H1 (cell line): ENCODE measurements at regions not wholly inside any gene's neighbourhood (a gene's known extent, or its start where the extent isn't known, plus 50 kb on each side); places are given as distances from the start of the nearest gene placed in this dataset.

Experiments
- CTCF ChIA-PET: fragments of 300-600 bp; sonication (Branson Sonifier 250); formaldehyde crosslinking; loops from one replicate; lab custom pipeline; 2021; ENCODE audit not compliant: partially characterized antibody; lab: Charles Lee
- POLR2A ChIA-PET: fragments of 300-600 bp; sonication (Branson Sonifier 250); formaldehyde crosslinking; loops from one replicate; lab custom pipeline; 2021; ENCODE audit warnings: inconsistent platforms; ENCODE audit not compliant: partially characterized antibody; lab: Charles Lee
- DNase-seq, 2 experiments: peaks; one replicate each; pipeline versions ENCODE4 v3.0.0 to v3.0.0-alpha.2; 2010 to 2022; ENCODE audit warnings: low spot score in 2 of 2, low read depth in 1 of 2, mixed read lengths in 1 of 2
- FAIRE-seq: peaks from 2 replicates; lab custom pipeline; 2011; peaks lifted over from hg19 to GRCh38; lab: Jason Lieb, UNC
- H2AFZ ChIP-seq: 2 replicates; pipeline ENCODE4 v1.8.1; 2012; ENCODE audit warnings: low read length, inconsistent platforms
- H2AK5ac ChIP-seq: 2 replicates; pipeline ENCODE4 v1.6.1; 2013; ENCODE audit warnings: low read depth, low read length
- H2BK120ac ChIP-seq: replicated peaks from 2 replicates; pipeline ENCODE3; 2013; ENCODE audit warnings: low read depth, low read length, inconsistent platforms
- H2BK12ac ChIP-seq: 2 replicates; pipeline ENCODE4 v1.6.1; 2013; ENCODE audit warnings: low read depth, low read length
- H2BK15ac ChIP-seq: 2 replicates; pipeline ENCODE4 v1.6.1; 2013; ENCODE audit warnings: low read length
- H2BK20ac ChIP-seq: 2 replicates; pipeline ENCODE4 v1.6.1; 2013; ENCODE audit warnings: low read length
- H2BK5ac ChIP-seq: 2 replicates; pipeline ENCODE4 v1.6.1; 2013; ENCODE audit warnings: low read depth, low read length
- H3K14ac ChIP-seq: 2 replicates; pipeline ENCODE4 v1.6.1; 2013; ENCODE audit warnings: inconsistent platforms; ENCODE audit not compliant: insufficient read length
- H3K18ac ChIP-seq: 2 replicates; pipeline ENCODE4 v1.6.1; 2013; ENCODE audit warnings: low read length; ENCODE audit errors: extremely low read depth
- H3K23ac ChIP-seq: 2 replicates; pipeline ENCODE4 v1.6.1; 2013; ENCODE audit warnings: inconsistent platforms; ENCODE audit not compliant: insufficient read length
- H3K23me2 ChIP-seq: 2 replicates; pipeline ENCODE4 v1.6.1; 2013; ENCODE audit warnings: low read depth, low read length
- H3K27ac ChIP-seq: 2 replicates; pipeline ENCODE4 v1.6.1; 2011; ENCODE audit warnings: low read depth, low read length, inconsistent platforms
- H3K27me3 ChIP-seq, 4 experiments: replicated peaks in 1 of 4; 1 replicate in 1 of 4; 2 replicates in 3 of 4; pipeline versions ENCODE4 v1.6.1 to v1.8.1; 2011 to 2013; ENCODE audit warnings: low read length in 3 of 4, mild to moderate bottlenecking in 3 of 4, inconsistent platforms in 2 of 4, mixed read lengths in 2 of 4, moderate library complexity in 1 of 4; ENCODE audit not compliant: control insufficient read depth in 3 of 4, insufficient read depth in 3 of 4; ENCODE audit errors: extremely low read depth in 1 of 4
- H3K36me3 ChIP-seq, 4 experiments: 2 replicates each; pipeline versions ENCODE4 v1.6.1 to v1.8.1; 2011 to 2013; ENCODE audit warnings: mild to moderate bottlenecking in 4 of 4, low read length in 3 of 4, moderate library complexity in 2 of 4, control low read depth in 1 of 4, inconsistent platforms in 1 of 4; ENCODE audit not compliant: insufficient read depth in 4 of 4, control insufficient read depth in 2 of 4
- H3K4ac ChIP-seq: replicated peaks from 2 replicates; pipeline ENCODE3; 2013; ENCODE audit warnings: low read length, low read depth, mixed read lengths, inconsistent platforms; ENCODE audit not compliant: insufficient read length
- H3K4me1 ChIP-seq, 4 experiments: replicated peaks in 1 of 4; 1 replicate in 1 of 4; 2 replicates in 3 of 4; pipeline versions ENCODE4 v1.6.1 to v1.8.1; 2011 to 2013; ENCODE audit warnings: low read length in 3 of 4, inconsistent platforms in 2 of 4, mixed read lengths in 1 of 4; ENCODE audit not compliant: insufficient read depth in 4 of 4, control insufficient read depth in 3 of 4
- H3K4me2 ChIP-seq, 2 experiments: 2 replicates each; pipeline versions ENCODE4 v1.6.1 to v1.8.1; 2011 to 2013; ENCODE audit warnings: low read depth in 2 of 2, low read length in 2 of 2, control low read depth in 1 of 2, inconsistent platforms in 1 of 2, mild to moderate bottlenecking in 1 of 2; ENCODE audit not compliant: insufficient read depth in 1 of 2
- H3K4me3 ChIP-seq, 4 experiments: fragments of 200-600, 300-600 bp in 1 of 4; sonication (generic), shearing (Covaris generic), sonication (Bioruptor Twin) in 1 of 4; 2 replicates each; pipeline versions ENCODE4 v1.5.1 to v1.8.1; 2011 to 2016; ENCODE audit warnings: low read length in 4 of 4, low read depth in 3 of 4, control low read depth in 2 of 4, inconsistent platforms in 2 of 4, mild to moderate bottlenecking in 2 of 4, mixed read lengths in 1 of 4, moderate library complexity in 1 of 4; ENCODE audit not compliant: insufficient read depth in 2 of 4; ENCODE audit errors: extremely low read depth in 1 of 4
- H3K56ac ChIP-seq: replicated peaks from 2 replicates; pipeline ENCODE3; 2013; ENCODE audit warnings: low read depth, mild to moderate bottlenecking, mixed read lengths, low read length, inconsistent platforms; ENCODE audit not compliant: insufficient read length
- H3K79me1 ChIP-seq: 2 replicates; pipeline ENCODE4 v1.6.1; 2013; ENCODE audit warnings: low read depth, low read length, control low read depth
- H3K79me2 ChIP-seq, 2 experiments: 2 replicates each; pipeline versions ENCODE4 v1.6.1 to v1.8.1; 2012 to 2013; ENCODE audit warnings: low read length in 2 of 2, mild to moderate bottlenecking in 2 of 2, inconsistent platforms in 1 of 2; ENCODE audit not compliant: insufficient read depth in 2 of 2, control insufficient read depth in 1 of 2
- H3K9ac ChIP-seq, 4 experiments: replicated peaks in 1 of 4; 1 replicate in 1 of 4; 2 replicates in 3 of 4; pipeline versions ENCODE4 v1.6.1 to v1.8.1; 2011 to 2013; ENCODE audit warnings: low read depth in 3 of 4, low read length in 3 of 4, control low read depth in 2 of 4, mild to moderate bottlenecking in 2 of 4, moderate library complexity in 2 of 4, inconsistent platforms in 1 of 4; ENCODE audit errors: extremely low read depth in 1 of 4
- H3K9me3 ChIP-seq, 2 experiments: 2 replicates each; pipeline versions ENCODE4 v1.6.1 to v1.8.1; 2012 to 2013; ENCODE audit warnings: mild to moderate bottlenecking in 2 of 2, moderate library complexity in 2 of 2, control low read depth in 1 of 2, inconsistent platforms in 1 of 2, low read depth in 1 of 2, low read length in 1 of 2, mixed read lengths in 1 of 2; ENCODE audit not compliant: insufficient read depth in 2 of 2
- H4K20me1 ChIP-seq, 2 experiments: replicated peaks in 1 of 2; 2 replicates each; pipeline versions ENCODE3 to v1.8.1; 2011 to 2013; ENCODE audit warnings: inconsistent platforms in 2 of 2, low read length in 2 of 2, mild to moderate bottlenecking in 1 of 2; ENCODE audit not compliant: insufficient read depth in 2 of 2, control insufficient read depth in 1 of 2
- H4K5ac ChIP-seq: 2 replicates; pipeline ENCODE4 v1.6.1; 2013; ENCODE audit warnings: low read length, low read depth, mixed read lengths, inconsistent platforms; ENCODE audit not compliant: insufficient read length
- H4K8ac ChIP-seq: 2 replicates; pipeline ENCODE4 v1.8.0; 2013; ENCODE audit warnings: mild to moderate bottlenecking, moderate library complexity, low read length, inconsistent platforms; ENCODE audit not compliant: insufficient read depth; ENCODE audit errors: extremely low read depth
- H4K91ac ChIP-seq: replicated peaks from 2 replicates; pipeline ENCODE3; 2013; ENCODE audit warnings: low read length, mixed read lengths, inconsistent platforms; ENCODE audit not compliant: insufficient read length
- RAD21 ChIP-seq, 2 experiments: IDR thresholded peaks in 1 of 2; conservative IDR thresholded peaks in 1 of 2; 2 replicates each; pipeline ENCODE4 v1.6.1; 2011; ENCODE audit warnings: low read depth in 2 of 2, low read length in 2 of 2, improper control_type of control experiment in 1 of 2, inconsistent platforms in 1 of 2, mild to moderate bottlenecking in 1 of 2, moderate library complexity in 1 of 2
- SIX5 ChIP-seq: IDR thresholded peaks from 2 replicates; pipeline ENCODE4 v1.6.1; 2011; ENCODE audit warnings: mild to moderate bottlenecking, low read depth, low read length
- SP2 ChIP-seq: IDR thresholded peaks from 2 replicates; pipeline ENCODE4 v1.6.1; 2012; ENCODE audit warnings: mild to moderate bottlenecking, low read length, inconsistent platforms
- WGBS, 2 experiments: shearing (Covaris generic) in 1 of 2; methylation state at CpG; one replicate each; pipeline versions ENCODE4 v1.1.6 to v1.1.7; 2013 to 2015; ENCODE audit warnings: low lambda C conversion rate in 2 of 2, mixed read lengths in 2 of 2, inconsistent platforms in 1 of 2, low coverage in 1 of 2, missing lambda C conversion rate in 1 of 2; ENCODE audit not compliant: insufficient replicate concordance in 2 of 2, insufficient coverage in 1 of 2, insufficient read length in 1 of 2; ENCODE audit errors: extremely low coverage in 1 of 2, missing lambda C conversion rate in 1 of 2; 5-methylcytosine and 5-hydroxymethylcytosine counted together
- TF ChIP-seq, protein P1 (sequence below), 3 experiments: IDR thresholded peaks; 1 replicate in 2 of 3; 2 replicates in 1 of 3; pipeline versions ENCODE4 v1.5.1 to v1.6.1; 2011; ENCODE audit warnings: low read length in 3 of 3, mild to moderate bottlenecking in 3 of 3, inconsistent platforms in 2 of 3, low read depth in 1 of 3, moderate library complexity in 1 of 3; ENCODE audit not compliant: insufficient read depth in 1 of 3; ENCODE audit errors: control extremely low read depth in 1 of 3

DNA sequence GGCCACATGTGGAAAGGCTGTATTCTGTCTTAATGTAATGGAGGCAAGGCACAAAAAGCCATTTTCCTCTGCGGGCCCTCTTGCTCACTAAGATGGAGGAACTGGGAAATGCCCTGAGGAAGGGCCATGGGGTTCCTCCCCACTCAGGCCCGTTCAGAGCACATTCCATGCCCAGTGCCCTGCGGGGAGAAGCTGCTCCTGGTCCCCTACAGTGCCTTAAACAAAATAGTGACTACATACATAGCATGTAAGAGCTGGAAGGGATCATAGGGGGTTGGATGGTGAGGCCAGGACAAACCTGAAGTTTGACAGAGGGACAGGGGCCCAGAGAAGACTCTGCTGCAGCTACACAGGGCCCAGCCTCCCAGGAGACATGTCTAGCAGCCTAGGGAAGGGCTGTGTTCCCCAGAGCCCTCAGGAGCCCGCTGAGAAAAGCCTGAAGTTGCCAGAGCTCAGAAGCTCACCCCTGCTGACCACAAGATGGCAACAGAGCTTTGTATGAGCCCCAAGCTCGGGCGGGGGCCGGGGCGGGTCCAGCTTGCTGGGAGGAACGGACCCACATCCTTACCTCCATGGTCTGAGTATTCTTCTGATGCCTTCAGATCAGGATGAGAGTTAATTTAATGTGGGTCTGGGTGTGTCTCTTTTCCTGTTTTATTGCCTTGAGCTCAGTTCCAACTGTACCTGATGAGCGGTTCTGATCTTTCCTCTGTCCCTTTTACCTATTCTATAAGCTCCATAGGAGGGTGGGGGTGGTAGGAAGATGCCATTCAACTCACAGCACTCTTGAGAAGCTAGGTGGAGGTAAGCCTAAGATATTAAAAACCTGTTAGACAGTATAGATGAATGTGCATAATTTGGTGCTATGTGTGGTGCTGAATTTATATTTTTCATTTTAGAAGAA is 242.9 kb downstream of the CDC5L start:
- CTCF ChIA-PET, result interaction anchor here (0.5 to 8.4 kb wide), 55 partner anchors 9 to 1292 kb away, joined by 3 to 135 read pairs (median 3); no protein-coding TSS in a partner anchor
- H4K91ac ChIP-seq, result no peak overlapping the region
- no peak overlapping the region for H4K5ac ChIP-seq
- H3K4ac ChIP-seq, result no peak overlapping the region
- H3K4me3 ChIP-seq, result no peak overlapping the region
- H3K14ac ChIP-seq, result no peak overlapping the region
- peaks cover 0 to 4% (median 0%) of the 10 kb centered on the region in 4 experiments; a peak in 2 of 7 replicates for H3K27me3 ChIP-seq
- H3K9ac ChIP-seq, result no peak overlapping the region
- no peak for FAIRE-seq
- H2BK20ac ChIP-seq, result peak overlapping the region; percentile 55; the same call in 1 of the 2 replicates
- H2BK5ac ChIP-seq, result peak overlapping the region; percentile 48; the same call in 1 of the 2 replicates
- peak overlapping the region; percentile 81; the same call in 1 of the 2 replicates for H2AFZ ChIP-seq
- peaks cover 5% of the 10 kb centered on the region for H3K23me2 ChIP-seq
- H3K4me1 ChIP-seq, result peaks cover 8 to 19% (median 13%) of the 10 kb centered on the region in 4 experiments
- H3K56ac ChIP-seq, result no peak overlapping the region
- no peak overlapping the region for H3K23ac ChIP-seq
- H3K27ac ChIP-seq, result no peak overlapping the region
- POLR2A ChIA-PET, result interaction anchor here (0.6 to 1.4 kb wide), 2 partner anchors 13 to 1297 kb away, joined by 3 read pairs; no protein-coding TSS in a partner anchor
- peak overlapping the region; percentile 76; the same call in 1 of the 2 replicates for H3K18ac ChIP-seq
- no peak overlapping the region for H2AK5ac ChIP-seq
- peaks cover 0 to 2% of the 10 kb centered on the region in 2 experiments for H4K20me1 ChIP-seq
- 43% methylated on average over 5 of the region's 10 CpGs; no CpG with 5 or more reads in 1 of the 2 experiments for WGBS, 2 experiments
- DNase-seq, result peak in 1 of 2 experiments; percentile 77
- TF ChIP-seq SIX5 (no peak), SP2 (no peak), RAD21 (IDR thresholded peaks at IDR 0.05 in 1 of 2, conservative IDR thresholded peaks at IDR 0.05 in 1 of 2; ENCODE audit: low read depth in 2 of 2, low read length in 2 of 2) (peak; percentile 94 to 98)
- TF ChIP-seq, protein P1, sequence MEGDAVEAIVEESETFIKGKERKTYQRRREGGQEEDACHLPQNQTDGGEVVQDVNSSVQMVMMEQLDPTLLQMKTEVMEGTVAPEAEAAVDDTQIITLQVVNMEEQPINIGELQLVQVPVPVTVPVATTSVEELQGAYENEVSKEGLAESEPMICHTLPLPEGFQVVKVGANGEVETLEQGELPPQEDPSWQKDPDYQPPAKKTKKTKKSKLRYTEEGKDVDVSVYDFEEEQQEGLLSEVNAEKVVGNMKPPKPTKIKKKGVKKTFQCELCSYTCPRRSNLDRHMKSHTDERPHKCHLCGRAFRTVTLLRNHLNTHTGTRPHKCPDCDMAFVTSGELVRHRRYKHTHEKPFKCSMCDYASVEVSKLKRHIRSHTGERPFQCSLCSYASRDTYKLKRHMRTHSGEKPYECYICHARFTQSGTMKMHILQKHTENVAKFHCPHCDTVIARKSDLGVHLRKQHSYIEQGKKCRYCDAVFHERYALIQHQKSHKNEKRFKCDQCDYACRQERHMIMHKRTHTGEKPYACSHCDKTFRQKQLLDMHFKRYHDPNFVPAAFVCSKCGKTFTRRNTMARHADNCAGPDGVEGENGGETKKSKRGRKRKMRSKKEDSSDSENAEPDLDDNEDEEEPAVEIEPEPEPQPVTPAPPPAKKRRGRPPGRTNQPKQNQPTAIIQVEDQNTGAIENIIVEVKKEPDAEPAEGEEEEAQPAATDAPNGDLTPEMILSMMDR (IDR thresholded peaks at IDR 0.05; ENCODE audit: control extremely low read depth in 1 of 3, insufficient read depth in 1 of 3, low read depth in 1 of 3, low read length in 3 of 3), result peak; percentile 67 to 87 (median 80)
- H2BK12ac ChIP-seq, result peak overlapping the region; percentile 71; the same call in 1 of the 2 replicates
- no peaks in the 10 kb centered on the region for H3K36me3 ChIP-seq
- H3K4me2 ChIP-seq, result no peak overlapping the region
- peak overlapping the region; percentile 83; the same call in 1 of the 2 replicates for H2BK15ac ChIP-seq
- H4K8ac ChIP-seq, result no peak overlapping the region
- H3K79me2 ChIP-seq, result no peaks in the 10 kb centered on the region
- H3K9me3 ChIP-seq, result no peaks in the 10 kb centered on the region
- H3K79me1 ChIP-seq, result no peaks in the 10 kb centered on the region
- H2BK120ac ChIP-seq, result no peak overlapping the region
